WTC11 (cell line): ENCODE measurements at regions not wholly inside any gene's neighbourhood (a gene's known extent, or its start where the extent isn't known, plus 50 kb on each side); places are given as distances from the start of the nearest gene placed in this dataset.

ENCODE experiments used
- NR3C1 ChIP-seq: sonication (generic); formaldehyde crosslinking; conservative IDR thresholded peaks from 2 replicates; pipeline ENCODE4 v1.8.1; 2023; ENCODE audit warnings: low read depth, mild to moderate bottlenecking, missing genetic modification reagents
- TEAD4 ChIP-seq: sonication (generic); formaldehyde crosslinking; IDR thresholded peaks from 2 replicates; pipeline ENCODE4 v1.8.0; 2022; ENCODE audit warnings: mild to moderate bottlenecking, missing genetic modification reagents
- ZBTB21 ChIP-seq: sonication (generic); formaldehyde crosslinking; IDR thresholded peaks from 2 replicates; pipeline ENCODE4 v1.8.1; 2023; ENCODE audit warnings: mild to moderate bottlenecking, missing genetic modification reagents, borderline replicate concordance
- ZNF138 ChIP-seq: sonication (generic); formaldehyde crosslinking; conservative IDR thresholded peaks from 2 replicates; pipeline ENCODE4 v1.8.1; 2022; ENCODE audit warnings: mild to moderate bottlenecking, moderate library complexity, missing genetic modification reagents
- ZNF425 ChIP-seq: fragments of 250-450 bp; sonication (Bioruptor Pico); conservative IDR thresholded peaks from 2 replicates; pipeline ENCODE4 v1.9.0; 2021; ENCODE audit warnings: mild to moderate bottlenecking
- TF ChIP-seq, protein P1 (sequence below): sonication (generic); formaldehyde crosslinking; IDR thresholded peaks from 2 replicates; pipeline ENCODE4 v1.8.0; 2022; ENCODE audit warnings: mild to moderate bottlenecking, missing genetic modification reagents
- TF ChIP-seq, protein P2 (sequence below): fragments of 200-600 bp; IDR thresholded peaks from 2 replicates; pipeline ENCODE4 v1.8.0; 2022; ENCODE audit warnings: antibody characterized with exemption
- TF ChIP-seq, protein P3 (sequence below): sonication (generic); formaldehyde crosslinking; IDR thresholded peaks from 2 replicates; pipeline ENCODE4 v1.8.1; 2023; ENCODE audit warnings: mild to moderate bottlenecking, missing genetic modification reagents, moderate library complexity
- TF ChIP-seq, protein P4 (sequence below): sonication (generic); formaldehyde crosslinking; IDR thresholded peaks from 2 replicates; pipeline ENCODE4 v1.8.1; 2022; ENCODE audit warnings: missing genetic modification reagents, borderline replicate concordance

DNA sequence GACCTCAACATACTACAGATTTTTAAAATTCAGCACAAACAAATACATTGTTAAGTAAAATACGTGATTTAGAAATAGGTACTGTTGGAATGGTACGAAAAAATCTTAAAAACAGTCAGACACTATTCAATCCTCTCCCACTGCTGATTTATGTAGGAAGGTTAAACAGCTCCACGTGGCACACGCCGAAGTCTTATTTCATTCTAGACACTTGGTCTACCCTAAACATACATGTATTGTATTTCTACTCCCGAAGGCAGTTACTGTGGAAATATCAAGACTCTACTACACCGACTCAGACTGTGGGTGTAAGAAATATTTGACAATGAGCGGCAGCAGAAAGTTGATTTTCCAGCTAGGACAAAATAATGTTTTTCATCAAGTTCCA is 130.6 kb downstream of the MPP7 start:
- TF ChIP-seq, protein P1, sequence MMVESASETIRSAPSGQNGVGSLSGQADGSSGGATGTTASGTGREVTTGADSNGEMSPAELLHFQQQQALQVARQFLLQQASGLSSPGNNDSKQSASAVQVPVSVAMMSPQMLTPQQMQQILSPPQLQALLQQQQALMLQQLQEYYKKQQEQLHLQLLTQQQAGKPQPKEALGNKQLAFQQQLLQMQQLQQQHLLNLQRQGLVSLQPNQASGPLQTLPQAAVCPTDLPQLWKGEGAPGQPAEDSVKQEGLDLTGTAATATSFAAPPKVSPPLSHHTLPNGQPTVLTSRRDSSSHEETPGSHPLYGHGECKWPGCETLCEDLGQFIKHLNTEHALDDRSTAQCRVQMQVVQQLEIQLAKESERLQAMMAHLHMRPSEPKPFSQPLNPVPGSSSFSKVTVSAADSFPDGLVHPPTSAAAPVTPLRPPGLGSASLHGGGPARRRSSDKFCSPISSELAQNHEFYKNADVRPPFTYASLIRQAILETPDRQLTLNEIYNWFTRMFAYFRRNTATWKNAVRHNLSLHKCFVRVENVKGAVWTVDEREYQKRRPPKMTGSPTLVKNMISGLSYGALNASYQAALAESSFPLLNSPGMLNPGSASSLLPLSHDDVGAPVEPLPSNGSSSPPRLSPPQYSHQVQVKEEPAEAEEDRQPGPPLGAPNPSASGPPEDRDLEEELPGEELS (CRISPR knock-in tag) = no peak
- TF ChIP-seq, protein P2, sequence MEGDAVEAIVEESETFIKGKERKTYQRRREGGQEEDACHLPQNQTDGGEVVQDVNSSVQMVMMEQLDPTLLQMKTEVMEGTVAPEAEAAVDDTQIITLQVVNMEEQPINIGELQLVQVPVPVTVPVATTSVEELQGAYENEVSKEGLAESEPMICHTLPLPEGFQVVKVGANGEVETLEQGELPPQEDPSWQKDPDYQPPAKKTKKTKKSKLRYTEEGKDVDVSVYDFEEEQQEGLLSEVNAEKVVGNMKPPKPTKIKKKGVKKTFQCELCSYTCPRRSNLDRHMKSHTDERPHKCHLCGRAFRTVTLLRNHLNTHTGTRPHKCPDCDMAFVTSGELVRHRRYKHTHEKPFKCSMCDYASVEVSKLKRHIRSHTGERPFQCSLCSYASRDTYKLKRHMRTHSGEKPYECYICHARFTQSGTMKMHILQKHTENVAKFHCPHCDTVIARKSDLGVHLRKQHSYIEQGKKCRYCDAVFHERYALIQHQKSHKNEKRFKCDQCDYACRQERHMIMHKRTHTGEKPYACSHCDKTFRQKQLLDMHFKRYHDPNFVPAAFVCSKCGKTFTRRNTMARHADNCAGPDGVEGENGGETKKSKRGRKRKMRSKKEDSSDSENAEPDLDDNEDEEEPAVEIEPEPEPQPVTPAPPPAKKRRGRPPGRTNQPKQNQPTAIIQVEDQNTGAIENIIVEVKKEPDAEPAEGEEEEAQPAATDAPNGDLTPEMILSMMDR = no peak
- TF ChIP-seq ZNF138 (CRISPR knock-in tag) = no peak
- TF ChIP-seq, protein P3, sequence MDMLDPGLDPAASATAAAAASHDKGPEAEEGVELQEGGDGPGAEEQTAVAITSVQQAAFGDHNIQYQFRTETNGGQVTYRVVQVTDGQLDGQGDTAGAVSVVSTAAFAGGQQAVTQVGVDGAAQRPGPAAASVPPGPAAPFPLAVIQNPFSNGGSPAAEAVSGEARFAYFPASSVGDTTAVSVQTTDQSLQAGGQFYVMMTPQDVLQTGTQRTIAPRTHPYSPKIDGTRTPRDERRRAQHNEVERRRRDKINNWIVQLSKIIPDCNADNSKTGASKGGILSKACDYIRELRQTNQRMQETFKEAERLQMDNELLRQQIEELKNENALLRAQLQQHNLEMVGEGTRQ (CRISPR knock-in tag) = no peak
- TF ChIP-seq ZNF425 = no peak
- no peak for TF ChIP-seq NR3C1 (CRISPR knock-in tag)
- TF ChIP-seq ZBTB21 (CRISPR knock-in tag) = no peak
- TF ChIP-seq, protein P4, sequence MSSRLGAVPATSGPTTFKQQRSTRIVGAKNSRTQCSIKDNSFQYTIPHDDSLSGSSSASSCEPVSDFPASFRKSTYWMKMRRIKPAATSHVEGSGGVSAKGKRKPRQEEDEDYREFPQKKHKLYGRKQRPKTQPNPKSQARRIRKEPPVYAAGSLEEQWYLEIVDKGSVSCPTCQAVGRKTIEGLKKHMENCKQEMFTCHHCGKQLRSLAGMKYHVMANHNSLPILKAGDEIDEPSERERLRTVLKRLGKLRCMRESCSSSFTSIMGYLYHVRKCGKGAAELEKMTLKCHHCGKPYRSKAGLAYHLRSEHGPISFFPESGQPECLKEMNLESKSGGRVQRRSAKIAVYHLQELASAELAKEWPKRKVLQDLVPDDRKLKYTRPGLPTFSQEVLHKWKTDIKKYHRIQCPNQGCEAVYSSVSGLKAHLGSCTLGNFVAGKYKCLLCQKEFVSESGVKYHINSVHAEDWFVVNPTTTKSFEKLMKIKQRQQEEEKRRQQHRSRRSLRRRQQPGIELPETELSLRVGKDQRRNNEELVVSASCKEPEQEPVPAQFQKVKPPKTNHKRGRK (CRISPR knock-in tag) = no peak
- TF ChIP-seq TEAD4 (CRISPR knock-in tag) = no peak
